HEK293T (cell line): ENCODE measurements at regions not wholly inside any gene's neighbourhood (a gene's known extent, or its start where the extent isn't known, plus 50 kb on each side); places are given as distances from the start of the nearest gene placed in this dataset.

Source experiments
- CTCF ChIA-PET: fragments of 350-600 bp; formaldehyde crosslinking; extraction: SDS; loops from one replicate; lab custom pipeline; 2021; ENCODE audit warnings: antibody characterized with exemption, inconsistent platforms; lab: Yijun Ruan, JAX
- POLR2A ChIA-PET: fragments of 350-600 bp; formaldehyde crosslinking; extraction: SDS; loops from one replicate; lab custom pipeline; 2020; ENCODE audit warnings: antibody characterized with exemption, inconsistent platforms; lab: Yijun Ruan, JAX
- DNase-seq: peaks from one replicate; pipeline ENCODE4 v3.0.0; 2012; ENCODE audit warnings: mixed read lengths; ENCODE audit errors: extremely low spot score
- ARNT ChIP-seq: fragments of 450-650 bp; IDR thresholded peaks from 2 replicates; pipeline ENCODE4 v1.6.1; 2017; ENCODE audit warnings: mild to moderate bottlenecking
- BHLHE40 ChIP-seq: fragments of 450-650 bp; IDR thresholded peaks from 2 replicates; pipeline ENCODE4 v1.6.1; 2016; ENCODE audit warnings: mild to moderate bottlenecking, moderate library complexity, borderline replicate concordance
- CTBP1 ChIP-seq: fragments of 450-650 bp; IDR thresholded peaks from 2 replicates; pipeline ENCODE4 v1.6.1; 2016; ENCODE audit warnings: borderline replicate concordance
- ELF4 ChIP-seq: fragments of 450-650 bp; IDR thresholded peaks from 2 replicates; pipeline ENCODE4 v1.6.1; 2017; ENCODE audit warnings: antibody characterized with exemption
- FOXA1 ChIP-seq: fragments of 450-650 bp; IDR thresholded peaks from 2 replicates; pipeline ENCODE4 v1.6.1; 2016; ENCODE audit warnings: mild to moderate bottlenecking
- FOXK2 ChIP-seq: fragments of 450-650 bp; IDR thresholded peaks from 2 replicates; pipeline ENCODE4 v1.6.1; 2016; ENCODE audit warnings: mild to moderate bottlenecking
- FOXM1 ChIP-seq: fragments of 450-650 bp; IDR thresholded peaks from 2 replicates; pipeline ENCODE4 v1.6.1; 2017; ENCODE audit warnings: mild to moderate bottlenecking, borderline replicate concordance
- HDGF ChIP-seq: fragments of 450-650 bp; IDR thresholded peaks from 2 replicates; pipeline ENCODE4 v1.6.1; 2017; ENCODE audit warnings: antibody characterized with exemption, borderline replicate concordance
- L3MBTL2 ChIP-seq: fragments of 450-650 bp; conservative IDR thresholded peaks from 2 replicates; pipeline ENCODE4 v1.6.1; 2016; ENCODE audit warnings: mild to moderate bottlenecking
- LEF1 ChIP-seq: fragments of 450-650 bp; IDR thresholded peaks from 2 replicates; pipeline ENCODE4 v1.6.1; 2017; ENCODE audit warnings: mild to moderate bottlenecking, borderline replicate concordance
- NFRKB ChIP-seq: fragments of 450-650 bp; IDR thresholded peaks from 2 replicates; pipeline ENCODE4 v1.6.1; 2016; ENCODE audit warnings: mild to moderate bottlenecking, moderate library complexity
- SP1 ChIP-seq: fragments of 450-650 bp; IDR thresholded peaks from 2 replicates; pipeline ENCODE4 v1.6.1; 2017
- SUZ12 ChIP-seq: fragments of 450-650 bp; IDR thresholded peaks from 2 replicates; pipeline ENCODE4 v1.6.1; 2016; ENCODE audit warnings: mild to moderate bottlenecking
- TARDBP ChIP-seq: fragments of 450-650 bp; IDR thresholded peaks from 2 replicates; pipeline ENCODE4 v1.6.1; 2016
- ZNF384 ChIP-seq: fragments of 450-650 bp; IDR thresholded peaks from 2 replicates; pipeline ENCODE4 v1.6.1; 2016
- TF ChIP-seq, protein P1 (sequence below): fragments of 450-650 bp; IDR thresholded peaks from 2 replicates; pipeline ENCODE4 v1.6.1; 2016

- POLR2A ChIA-PET, result no interaction called here
- DNase-seq, result no peak
- TF ChIP-seq FOXK2 (no peak), HDGF (no peak), ZNF384 (no peak), NFRKB (no peak)
- CTCF ChIA-PET, result no interaction called here
Measured at GRCh38 chr2:78264130-78264529, 742.0 kb upstream of the LRRTM4 start.

- CTCF ChIA-PET, result no interaction called here
- DNase-seq, result no peak
- POLR2A ChIA-PET, result no interaction called here
- TF ChIP-seq ARNT (no peak), NFRKB (no peak), ELF4 (no peak), HDGF (no peak), SUZ12 (no peak), SP1 (no peak), FOXM1 (no peak), BHLHE40 (no peak), ZNF384 (no peak), L3MBTL2 (no peak), LEF1 (no peak), CTBP1 (no peak), FOXA1 (no peak), FOXK2 (no peak), TARDBP (no peak)
- TF ChIP-seq, protein P1, sequence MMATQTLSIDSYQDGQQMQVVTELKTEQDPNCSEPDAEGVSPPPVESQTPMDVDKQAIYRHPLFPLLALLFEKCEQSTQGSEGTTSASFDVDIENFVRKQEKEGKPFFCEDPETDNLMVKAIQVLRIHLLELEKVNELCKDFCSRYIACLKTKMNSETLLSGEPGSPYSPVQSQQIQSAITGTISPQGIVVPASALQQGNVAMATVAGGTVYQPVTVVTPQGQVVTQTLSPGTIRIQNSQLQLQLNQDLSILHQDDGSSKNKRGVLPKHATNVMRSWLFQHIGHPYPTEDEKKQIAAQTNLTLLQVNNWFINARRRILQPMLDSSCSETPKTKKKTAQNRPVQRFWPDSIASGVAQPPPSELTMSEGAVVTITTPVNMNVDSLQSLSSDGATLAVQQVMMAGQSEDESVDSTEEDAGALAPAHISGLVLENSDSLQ, result no peak
Measured at GRCh38 chr2:78281164-78281563, 744.3 kb upstream of the REG3G start.

DNA sequence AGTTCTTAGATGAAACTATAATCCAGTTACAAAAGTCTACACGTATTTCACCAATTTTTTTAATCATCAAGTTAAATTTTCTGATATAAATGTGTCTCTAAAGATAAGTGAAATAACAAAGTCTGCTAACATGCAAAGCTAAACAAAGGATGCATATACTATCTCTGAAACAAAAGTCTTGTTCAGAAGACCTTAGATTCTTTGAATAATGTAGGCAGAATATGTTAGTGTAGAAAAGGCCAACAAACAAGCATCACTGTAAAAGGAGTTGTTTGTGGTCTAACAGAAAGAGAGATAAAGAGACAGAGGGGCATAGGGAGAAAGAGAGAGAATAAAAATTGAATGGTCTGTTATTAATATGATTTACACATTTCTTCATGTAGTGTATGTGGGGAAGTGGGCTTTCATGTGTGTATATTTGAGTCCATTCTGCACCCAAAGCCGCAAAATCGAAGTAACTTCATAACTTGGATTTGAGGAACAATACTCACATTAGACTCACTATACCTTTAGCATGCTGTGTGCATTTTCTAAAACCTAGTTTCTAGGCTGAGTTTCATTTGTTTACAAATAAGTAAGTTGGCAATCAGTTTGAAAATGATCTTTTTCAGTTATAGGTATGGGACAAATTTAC, 734.8 kb upstream of the REG3G start:
- no peak for DNase-seq
- CTCF ChIA-PET, result no interaction called here
- POLR2A ChIA-PET, result no interaction called here

DNA sequence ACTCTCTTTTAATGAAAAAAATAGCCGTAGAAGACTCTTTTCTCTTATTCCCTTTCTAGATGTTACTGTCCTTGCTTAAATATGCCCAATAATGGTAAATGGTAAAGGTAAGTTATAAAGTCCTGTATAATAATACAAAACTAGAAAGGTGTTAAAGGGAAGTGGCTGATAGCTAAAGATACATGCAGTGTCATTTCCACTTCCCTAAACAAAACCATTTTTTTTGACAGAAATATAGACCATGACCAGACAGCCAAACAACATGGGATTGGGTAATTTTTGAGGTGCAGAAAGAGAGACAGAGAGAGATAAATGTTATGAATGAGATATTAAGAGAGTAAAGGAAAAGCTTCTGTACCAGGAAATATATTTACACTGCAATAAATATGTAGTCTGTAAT, 731.7 kb upstream of the REG3G start:
- CTCF ChIA-PET, result no interaction called here
- no peak for DNase-seq
- POLR2A ChIA-PET, result no interaction called here
- TF ChIP-seq TARDBP, result no peak
- TF ChIP-seq ELF4, result no peak
- no peak for TF ChIP-seq NFRKB
- TF ChIP-seq SUZ12, result no peak
- no peak for TF ChIP-seq BHLHE40
- no peak for TF ChIP-seq FOXK2
- TF ChIP-seq ARNT, result no peak
- no peak for TF ChIP-seq ZNF384
- no peak for TF ChIP-seq SP1
- no peak for TF ChIP-seq HDGF
- TF ChIP-seq CTBP1, result no peak
- no peak for TF ChIP-seq FOXA1
- TF ChIP-seq L3MBTL2, result no peak
- TF ChIP-seq, protein P1, result no peak
- no peak for TF ChIP-seq FOXM1
- TF ChIP-seq LEF1, result no peak

More for the DNA sequence above, 734.8 kb upstream of the REG3G start:
- TF ChIP-seq ARNT (no peak), TARDBP (no peak), FOXA1 (no peak), BHLHE40 (no peak), HDGF (no peak), FOXM1 (no peak), SP1 (no peak), ZNF384 (no peak), FOXK2 (no peak), CTBP1 (no peak), LEF1 (no peak), L3MBTL2 (no peak), SUZ12 (no peak), NFRKB (no peak), ELF4 (no peak)
- TF ChIP-seq, protein P1, result no peak

DNA sequence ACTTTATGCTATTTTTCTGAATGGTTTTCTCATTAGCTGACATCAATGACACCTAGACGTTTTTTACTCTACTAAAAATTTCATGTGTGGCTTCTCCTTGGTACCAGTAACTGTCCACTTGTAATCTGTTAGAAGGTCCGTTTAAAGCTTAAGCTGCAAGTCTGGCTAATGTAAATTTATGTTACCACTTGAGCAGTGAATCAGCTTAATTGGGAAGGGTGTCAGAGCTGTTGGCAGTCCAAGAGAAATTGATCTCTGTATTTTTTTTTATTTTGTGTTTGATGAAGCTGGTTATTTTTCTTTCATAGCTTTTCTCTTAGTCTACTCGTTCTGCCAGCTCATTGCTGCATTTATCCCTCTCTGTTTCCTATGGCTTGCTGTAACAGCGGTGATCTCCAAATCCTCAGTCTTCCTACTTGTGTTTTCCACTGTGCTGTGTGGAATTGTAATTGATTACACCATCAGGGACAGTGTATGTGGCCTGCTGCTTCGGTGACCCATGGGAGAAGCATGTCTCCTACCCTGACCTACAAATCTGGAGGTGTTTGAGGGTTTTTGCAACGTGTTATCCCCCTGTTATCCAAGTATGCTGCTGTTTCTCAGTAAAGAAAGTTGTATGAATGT, 724.2 kb upstream of the REG3G start:
- DNase-seq, result no peak
- no peak for TF ChIP-seq ARNT
- TF ChIP-seq ELF4, result no peak
- TF ChIP-seq NFRKB, result no peak
- TF ChIP-seq LEF1, result no peak
- TF ChIP-seq BHLHE40, result no peak
- TF ChIP-seq FOXK2, result no peak
- no peak for TF ChIP-seq ZNF384
- no peak for TF ChIP-seq CTBP1
- TF ChIP-seq, protein P1, result no peak
- no peak for TF ChIP-seq L3MBTL2
- no peak for TF ChIP-seq SP1
- TF ChIP-seq SUZ12, result no peak
- no peak for TF ChIP-seq HDGF
- TF ChIP-seq FOXA1, result no peak
- no peak for TF ChIP-seq TARDBP
- TF ChIP-seq FOXM1, result no peak
- POLR2A ChIA-PET, result no interaction called here
- CTCF ChIA-PET, result no interaction called here
